NT2/D1 (cell line): ENCODE measurements at regions not wholly inside any gene's neighbourhood (a gene's known extent, or its start where the extent isn't known, plus 50 kb on each side); places are given as distances from the start of the nearest gene placed in this dataset.

Experiments used
- SUZ12 ChIP-seq: IDR thresholded peaks from 2 replicates; pipeline ENCODE4 v1.6.1; 2011; ENCODE audit not compliant: insufficient read length, insufficient read depth; ENCODE audit errors: extremely low read depth
- YY1 ChIP-seq: IDR thresholded peaks from 2 replicates; pipeline ENCODE4 v1.6.1; 2011; ENCODE audit not compliant: insufficient read length, insufficient read depth
- ZNF274 ChIP-seq: IDR thresholded peaks from 2 replicates; pipeline ENCODE4 v1.6.1; 2011; ENCODE audit warnings: mild to moderate bottlenecking, low read depth, low read length

GRCh38 chr5:153209687-153210086 lies 280.8 kb upstream of the GRIA1 start:
- TF ChIP-seq SUZ12, result no peak
- no peak for TF ChIP-seq YY1
- TF ChIP-seq ZNF274, result no peak
